ENCODE measurements at regions not wholly inside any gene's neighbourhood (a gene's known extent, or its start where the extent isn't known, plus 50 kb on each side); places are given as distances from the start of the nearest gene placed in this dataset.

DNA sequence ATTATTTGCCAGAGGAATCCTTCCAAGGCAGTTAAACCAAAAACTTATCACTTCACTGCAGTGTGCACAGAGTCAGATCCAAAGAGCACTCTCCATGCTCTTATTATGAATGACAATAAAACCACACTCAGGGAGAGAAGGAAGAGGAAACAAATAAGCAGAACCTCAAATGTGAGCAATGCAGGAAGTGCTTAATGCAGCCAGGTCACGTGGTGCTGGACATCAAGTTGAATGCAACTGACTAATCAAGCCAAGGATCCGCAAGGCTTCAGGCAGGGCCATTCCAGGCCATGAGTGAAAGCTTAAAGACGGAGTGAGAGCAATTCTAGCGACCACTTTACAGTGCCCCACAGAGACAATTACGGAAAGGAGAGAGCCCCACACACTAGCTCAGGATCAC, 230.4 kb upstream of the PUM3 start:
- TF ChIP-seq, protein P1, sequence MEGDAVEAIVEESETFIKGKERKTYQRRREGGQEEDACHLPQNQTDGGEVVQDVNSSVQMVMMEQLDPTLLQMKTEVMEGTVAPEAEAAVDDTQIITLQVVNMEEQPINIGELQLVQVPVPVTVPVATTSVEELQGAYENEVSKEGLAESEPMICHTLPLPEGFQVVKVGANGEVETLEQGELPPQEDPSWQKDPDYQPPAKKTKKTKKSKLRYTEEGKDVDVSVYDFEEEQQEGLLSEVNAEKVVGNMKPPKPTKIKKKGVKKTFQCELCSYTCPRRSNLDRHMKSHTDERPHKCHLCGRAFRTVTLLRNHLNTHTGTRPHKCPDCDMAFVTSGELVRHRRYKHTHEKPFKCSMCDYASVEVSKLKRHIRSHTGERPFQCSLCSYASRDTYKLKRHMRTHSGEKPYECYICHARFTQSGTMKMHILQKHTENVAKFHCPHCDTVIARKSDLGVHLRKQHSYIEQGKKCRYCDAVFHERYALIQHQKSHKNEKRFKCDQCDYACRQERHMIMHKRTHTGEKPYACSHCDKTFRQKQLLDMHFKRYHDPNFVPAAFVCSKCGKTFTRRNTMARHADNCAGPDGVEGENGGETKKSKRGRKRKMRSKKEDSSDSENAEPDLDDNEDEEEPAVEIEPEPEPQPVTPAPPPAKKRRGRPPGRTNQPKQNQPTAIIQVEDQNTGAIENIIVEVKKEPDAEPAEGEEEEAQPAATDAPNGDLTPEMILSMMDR (IDR thresholded peaks at IDR 0.05), result no peak
- TF ChIP-seq POLR2A (IDR thresholded peaks at IDR 0.05), result no peak
- intact Hi-C loops (cut with DNase I), result no loop called here
- Histone ChIP-seq H3K36me3 (no peaks in the 10 kb centered on the region), H3K4me3 (no peak overlapping the region), H3K9me3 (peaks cover 0 to 22% (median 0%) of the 10 kb centered on the region in 12 donors), H3K27me3 (no peaks in the 10 kb centered on the region), H3K4me1 (no peaks in the 10 kb centered on the region), H3K27ac (no peak overlapping the region)
- ATAC-seq, result no peak
- DNase-seq, result no peak
- 71 to 78% (median 76%) methylated on average over 5 of the region's 5 CpGs for WGBS, 4 donors

DNA sequence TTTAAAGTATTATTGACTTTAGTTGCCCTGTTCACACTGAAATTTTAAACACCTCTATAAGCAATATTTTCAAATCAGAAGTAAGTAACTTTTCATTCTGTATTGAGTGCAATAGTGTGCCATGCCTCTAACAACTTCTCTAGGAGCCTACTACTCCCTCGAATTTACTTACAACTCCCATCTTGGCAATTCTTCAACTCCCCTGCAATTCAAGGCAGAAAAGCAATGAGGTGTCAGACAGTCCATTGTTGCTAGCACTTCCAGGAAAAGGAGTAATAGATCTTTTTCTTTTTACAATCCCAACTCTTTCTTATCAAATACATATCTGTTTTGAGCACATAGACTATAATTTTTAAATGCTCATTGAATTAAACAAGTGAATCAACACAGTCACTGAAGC, 222.7 kb upstream of the PUM3 start:
- H3K36me3 ChIP-seq, result no peaks in the 10 kb centered on the region
- TF ChIP-seq POLR2A (IDR thresholded peaks at IDR 0.05), result no peak
- TF ChIP-seq, protein P1 (IDR thresholded peaks at IDR 0.05), result no peak
- H3K27ac ChIP-seq, result no peak overlapping the region
- intact Hi-C loops (cut with DNase I), result no loop called here
- H3K4me1 ChIP-seq, result no peaks in the 10 kb centered on the region
- DNase-seq, result no peak
- 33 to 39% (median 38%) methylated on average over 1 of the region's 1 CpG for WGBS, 4 donors
- H3K4me3 ChIP-seq, result no peak overlapping the region
- ATAC-seq, result no peak
- H3K27me3 ChIP-seq, result no peaks in the 10 kb centered on the region
- peaks cover 0 to 16% (median 0%) of the 10 kb centered on the region in 12 donors for H3K9me3 ChIP-seq

DNA sequence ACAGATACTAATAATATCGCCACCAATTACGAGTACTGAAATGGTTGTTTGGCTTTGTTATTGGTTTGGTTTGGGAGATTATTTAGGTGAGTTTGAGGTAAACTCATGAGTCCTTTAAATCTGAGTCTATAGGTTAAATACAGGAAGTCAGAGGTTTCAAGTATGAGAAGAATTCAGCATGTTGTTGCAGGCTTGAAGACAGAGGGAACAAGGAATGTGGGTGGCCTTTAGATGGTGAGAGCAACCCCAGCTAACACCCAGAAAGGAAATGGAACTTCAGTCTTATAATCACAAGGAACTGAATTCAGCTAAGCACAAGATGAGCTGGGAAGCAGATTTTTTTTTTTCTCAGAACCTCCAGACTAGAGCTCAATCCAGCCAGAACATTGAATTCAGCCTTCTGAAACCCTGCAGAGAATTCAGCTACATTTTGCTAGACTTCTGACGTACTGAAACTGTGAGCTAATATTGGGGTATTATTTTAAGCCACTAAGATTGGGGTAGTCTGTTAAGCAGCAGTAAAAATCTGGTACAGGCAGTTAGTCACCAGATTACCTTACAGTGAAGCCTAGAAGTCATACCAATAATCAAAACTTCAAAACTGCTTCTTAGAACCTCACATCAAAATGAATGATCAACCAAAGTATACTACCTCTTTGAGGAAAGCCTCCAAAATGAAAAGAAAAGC, 216.0 kb upstream of the PUM3 start:
- Histone ChIP-seq H3K27me3 (peaks cover 0 to 6% (median 0%) of the 10 kb centered on the region in 9 donors), H3K27ac (no peak overlapping the region), H3K9me3 (no peaks in the 10 kb centered on the region), H3K4me3 (no peak overlapping the region), H3K36me3 (no peaks in the 10 kb centered on the region), H3K4me1 (no peaks in the 10 kb centered on the region)
- intact Hi-C loops (cut with DNase I), result no loop called here
- no peak for TF ChIP-seq POLR2A (IDR thresholded peaks at IDR 0.05)
- TF ChIP-seq, protein P1 (IDR thresholded peaks at IDR 0.05), result no peak
- ATAC-seq (no peak), DNase-seq (no peak)
- 74 to 83% (median 81%) methylated on average over 3 of the region's 3 CpGs for WGBS, 4 donors

DNA sequence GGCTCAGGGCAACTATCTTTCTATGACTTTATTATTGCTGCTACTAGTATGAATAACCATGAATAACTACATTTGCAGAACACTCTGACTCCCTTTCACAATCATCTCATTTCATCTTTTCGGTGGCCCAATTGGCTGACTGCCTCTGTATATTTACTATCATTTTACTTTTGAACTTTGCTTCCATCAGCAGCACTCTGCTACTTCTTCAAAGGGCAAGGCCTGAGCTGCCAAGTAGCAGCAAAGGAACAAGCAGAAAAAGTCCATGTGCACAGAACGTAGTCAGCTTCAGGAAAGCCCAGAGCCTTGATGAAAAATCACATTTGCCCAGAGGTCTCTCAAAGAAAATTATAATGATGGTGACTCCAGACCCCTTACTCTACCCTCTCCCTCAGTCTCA, 214.5 kb upstream of the PUM3 start:
- DNase-seq (no peak), ATAC-seq (no peak)
- Histone ChIP-seq H3K27ac (no peak overlapping the region), H3K4me1 (no peaks in the 10 kb centered on the region), H3K9me3 (no peaks in the 10 kb centered on the region), H3K4me3 (no peak overlapping the region), H3K27me3 (peaks cover 0 to 6% (median 0%) of the 10 kb centered on the region in 9 donors), H3K36me3 (no peaks in the 10 kb centered on the region)
- TF ChIP-seq, protein P1 (IDR thresholded peaks at IDR 0.05), result no peak
- no peak for TF ChIP-seq POLR2A (IDR thresholded peaks at IDR 0.05)
- WGBS, 4 donors, result 76 to 84% (median 81%) methylated on average over 2 of the region's 2 CpGs
- intact Hi-C loops (cut with DNase I), result no loop called here

Data from heart left ventricle (tissue), 16 donors.